Common myeloid progenitor, CD34-positive (primary cell): ENCODE measurements at regions not wholly inside any gene's neighbourhood (a gene's known extent, or its start where the extent isn't known, plus 50 kb on each side); places are given as distances from the start of the nearest gene placed in this dataset.

Experiments
- CTCF ChIA-PET: fragments of 350-600 bp; sonication (Branson Sonifier 250); formaldehyde crosslinking; loops from one replicate; lab custom pipeline; 2021; ENCODE audit warnings: antibody characterized with exemption; lab: Charles Lee
- POLR2A ChIA-PET: fragments of 350-600 bp; sonication (Branson Sonifier 250); formaldehyde crosslinking; loops from one replicate; lab custom pipeline; 2021; ENCODE audit warnings: antibody characterized with exemption; lab: Charles Lee
- DNase-seq, 3 donors: peaks; one replicate each; pipeline versions ENCODE4 v3.0.0 to v3.0.0-alpha.2; 2013
- H3K27ac ChIP-seq, 2 experiments: 1 replicate in 1 of 2; 2 replicates in 1 of 2; pipeline ENCODE4 v1.7.0; 2013; ENCODE audit warnings: inconsistent platforms in 2 of 2, low read length in 2 of 2, mild to moderate bottlenecking in 2 of 2, low read depth in 1 of 2, moderate library complexity in 1 of 2; ENCODE audit not compliant: severe bottlenecking in 2 of 2, insufficient read depth in 1 of 2, poor library complexity in 1 of 2
- H3K27me3 ChIP-seq, 5 experiments: replicated peaks in 2 of 5; 1 replicate in 3 of 5; 2 replicates in 2 of 5; pipeline versions ENCODE4 v1.6.1 to v1.7.0; 2013; ENCODE audit warnings: low read length in 4 of 5, mild to moderate bottlenecking in 2 of 5, moderate library complexity in 2 of 5, inconsistent platforms in 1 of 5; ENCODE audit not compliant: insufficient read depth in 5 of 5, control insufficient read depth in 4 of 5
- H3K36me3 ChIP-seq, 4 experiments: 1 replicate in 2 of 4; 2 replicates in 2 of 4; pipeline versions ENCODE4 v1.6.1 to v1.7.0; 2013; ENCODE audit warnings: low read length in 3 of 4, control low read depth in 1 of 4, mild to moderate bottlenecking in 1 of 4; ENCODE audit not compliant: control insufficient read depth in 4 of 4, insufficient read depth in 4 of 4
- H3K4me1 ChIP-seq, 4 experiments: 1 replicate in 3 of 4; 2 replicates in 1 of 4; pipeline versions ENCODE4 v1.6.1 to v1.7.1; 2013; ENCODE audit warnings: low read length in 3 of 4, mild to moderate bottlenecking in 3 of 4, control low read depth in 1 of 4, inconsistent platforms in 1 of 4, moderate library complexity in 1 of 4; ENCODE audit not compliant: control insufficient read depth in 4 of 4, insufficient read depth in 4 of 4; ENCODE audit errors: control extremely low read depth in 1 of 4
- H3K4me3 ChIP-seq, 7 experiments: 1 replicate in 4 of 7; 2 replicates in 3 of 7; pipeline versions ENCODE4 v1.5.1 to v1.7.0; 2013; ENCODE audit warnings: mild to moderate bottlenecking in 7 of 7, low read length in 6 of 7, moderate library complexity in 6 of 7, inconsistent platforms in 2 of 7, low read depth in 2 of 7, control low read depth in 1 of 7; ENCODE audit not compliant: insufficient read depth in 4 of 7, control insufficient read depth in 1 of 7; ENCODE audit errors: extremely low read depth in 1 of 7
- H3K9me3 ChIP-seq, 5 experiments: 1 replicate in 4 of 5; 2 replicates in 1 of 5; pipeline versions ENCODE4 v1.6.1 to v1.7.1; 2013; ENCODE audit warnings: low read length in 4 of 5, mild to moderate bottlenecking in 2 of 5, inconsistent platforms in 1 of 5, low read depth in 1 of 5, moderate library complexity in 1 of 5; ENCODE audit not compliant: control insufficient read depth in 4 of 5, insufficient read depth in 2 of 5; ENCODE audit errors: control extremely low read depth in 1 of 5
- WGBS: methylation state at CpG from one replicate; pipeline ENCODE4 v1.1.5; 2013; ENCODE audit not compliant: insufficient coverage; 5-methylcytosine and 5-hydroxymethylcytosine counted together

DNA sequence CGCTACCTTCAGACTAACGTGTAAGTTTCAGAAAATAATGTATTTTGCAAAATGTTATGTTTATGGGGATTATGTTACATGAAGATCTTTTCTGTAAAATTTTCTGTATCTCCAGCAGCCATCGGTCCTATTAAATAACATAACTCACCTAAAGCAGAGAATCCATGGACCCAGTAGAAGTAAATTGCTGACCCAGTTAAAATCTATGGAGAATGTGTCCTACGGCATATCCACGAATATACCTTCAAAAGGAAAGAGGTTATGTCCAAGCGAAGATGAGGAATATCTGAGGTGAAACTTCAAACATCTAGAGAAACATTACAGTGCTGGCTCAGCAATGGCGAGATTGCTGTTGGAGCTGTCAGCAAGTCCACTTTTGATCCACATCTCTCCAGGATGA is 492.2 kb upstream of the ADAMTS16 start:
- ChIA-PET POLR2A (no interaction called here), CTCF (no interaction called here)
- Histone ChIP-seq H3K9me3 (no peaks in the 10 kb centered on the region), H3K27ac (no peak overlapping the region), H3K27me3 (no peaks in the 10 kb centered on the region), H3K4me1 (no peaks in the 10 kb centered on the region), H3K4me3 (no peak overlapping the region), H3K36me3 (no peaks in the 10 kb centered on the region)
- 86% methylated on average over 1 of the region's 7 CpGs for WGBS
- no peak for DNase-seq

DNA sequence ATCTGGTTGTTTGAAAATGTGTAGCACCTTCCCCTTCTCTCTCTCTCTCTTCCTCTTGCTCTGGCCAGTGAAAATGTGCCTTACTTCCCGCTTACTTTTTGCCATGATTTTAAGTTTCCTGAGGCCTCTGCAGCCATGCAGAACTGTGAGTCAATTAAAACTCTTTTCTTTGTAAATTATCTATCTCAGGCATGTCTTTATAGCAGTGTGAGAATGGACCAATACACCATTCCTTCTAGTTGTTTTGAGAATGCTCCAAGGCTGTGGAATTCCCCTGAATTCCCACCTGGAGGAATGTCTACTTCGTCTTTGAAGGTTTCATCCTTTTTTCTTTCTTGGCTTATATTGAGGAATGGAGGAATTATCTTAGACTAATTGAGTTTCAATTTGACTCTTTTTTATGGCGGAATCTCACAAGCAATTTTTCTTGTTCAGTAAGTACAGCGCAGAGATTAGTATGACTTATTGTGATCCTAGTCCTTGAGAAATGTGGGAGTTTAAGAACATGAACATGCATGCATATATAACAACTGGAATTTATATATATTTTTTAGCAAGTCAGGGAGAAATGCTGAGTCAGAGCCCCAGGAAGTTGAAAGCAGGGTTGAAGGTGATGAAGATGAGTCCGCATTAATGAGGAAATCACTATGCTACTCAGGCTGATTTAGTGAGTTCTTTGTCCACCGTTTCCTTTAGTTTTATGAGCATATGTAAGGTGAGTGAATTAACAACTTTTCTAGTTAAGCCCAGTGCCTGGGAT is 488.1 kb upstream of the ADAMTS16 start:
- POLR2A ChIA-PET, result no interaction called here
- no peak for DNase-seq
- H3K27ac ChIP-seq, result no peak overlapping the region
- H3K4me1 ChIP-seq, result no peaks in the 10 kb centered on the region
- 60% methylated on average over 1 of the region's 6 CpGs for WGBS
- CTCF ChIA-PET, result no interaction called here
- H3K4me3 ChIP-seq, result no peak overlapping the region
- no peaks in the 10 kb centered on the region for H3K9me3 ChIP-seq
- no peaks in the 10 kb centered on the region for H3K36me3 ChIP-seq
- H3K27me3 ChIP-seq, result no peaks in the 10 kb centered on the region

DNA sequence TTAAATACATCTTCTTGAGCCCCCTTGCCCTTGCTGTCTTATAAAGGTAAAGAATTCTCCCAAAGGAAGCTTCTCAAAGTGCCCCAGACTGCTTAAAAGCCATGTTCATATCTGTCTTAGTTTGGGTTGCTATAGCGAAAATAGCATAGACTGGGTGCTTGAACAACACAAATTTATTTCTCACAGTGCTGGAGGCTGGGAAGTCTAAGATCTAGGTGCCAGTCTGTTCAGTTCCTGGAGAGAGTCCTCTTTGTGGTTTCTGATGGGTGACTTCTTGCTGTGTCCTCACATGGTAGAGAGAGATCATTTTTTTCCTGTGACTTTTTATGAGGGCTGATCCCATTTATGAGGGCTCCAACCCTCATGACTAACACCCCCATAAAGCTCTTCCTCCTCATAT is 486.7 kb upstream of the ADAMTS16 start:
- Histone ChIP-seq H3K27me3 (no peaks in the 10 kb centered on the region), H3K4me3 (no peak overlapping the region), H3K27ac (no peak overlapping the region), H3K4me1 (no peaks in the 10 kb centered on the region), H3K36me3 (no peaks in the 10 kb centered on the region), H3K9me3 (no peaks in the 10 kb centered on the region)
- WGBS, result 100% methylated on average over 1 of the region's 1 CpG
- DNase-seq, result no peak
- POLR2A ChIA-PET, result no interaction called here
- CTCF ChIA-PET, result no interaction called here

DNA sequence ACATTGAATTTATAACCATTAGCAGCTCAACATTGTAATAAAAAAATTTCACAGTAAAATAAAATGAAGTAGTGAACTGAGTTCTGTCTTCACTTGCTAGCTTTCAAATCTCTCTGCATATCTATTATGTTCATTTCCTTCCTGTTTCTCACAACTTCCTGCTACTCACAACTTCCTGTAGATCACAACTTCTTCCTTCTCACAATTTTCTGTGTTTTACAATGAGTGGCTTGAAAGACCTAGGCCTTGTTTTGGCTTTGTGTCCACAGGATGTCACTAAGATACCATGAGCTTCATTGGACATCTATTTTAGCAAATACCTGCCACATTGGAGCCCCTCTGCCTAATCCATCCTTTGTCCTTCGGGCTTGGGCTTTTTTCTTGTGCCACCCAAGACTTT is 480.3 kb upstream of the ADAMTS16 start:
- Histone ChIP-seq H3K4me1 (no peaks in the 10 kb centered on the region), H3K27me3 (no peaks in the 10 kb centered on the region), H3K27ac (no peak overlapping the region), H3K4me3 (no peak overlapping the region), H3K36me3 (no peaks in the 10 kb centered on the region), H3K9me3 (no peaks in the 10 kb centered on the region)
- no CpG with 5 or more reads among the region's 1 CpG for WGBS
- DNase-seq, result no peak
- ChIA-PET CTCF (no interaction called here), POLR2A (no interaction called here)

- ChIA-PET POLR2A (no interaction called here), CTCF (no interaction called here)
- Histone ChIP-seq H3K27me3 (no peaks in the 10 kb centered on the region), H3K4me1 (no peaks in the 10 kb centered on the region), H3K9me3 (no peaks in the 10 kb centered on the region), H3K27ac (no peak overlapping the region), H3K36me3 (no peaks in the 10 kb centered on the region), H3K4me3 (no peak overlapping the region)
- WGBS, result 80% methylated on average over 4 of the region's 8 CpGs
- no peak for DNase-seq
Measured at GRCh38 chr5:4661326-4661725, 478.8 kb upstream of the ADAMTS16 start.

DNA sequence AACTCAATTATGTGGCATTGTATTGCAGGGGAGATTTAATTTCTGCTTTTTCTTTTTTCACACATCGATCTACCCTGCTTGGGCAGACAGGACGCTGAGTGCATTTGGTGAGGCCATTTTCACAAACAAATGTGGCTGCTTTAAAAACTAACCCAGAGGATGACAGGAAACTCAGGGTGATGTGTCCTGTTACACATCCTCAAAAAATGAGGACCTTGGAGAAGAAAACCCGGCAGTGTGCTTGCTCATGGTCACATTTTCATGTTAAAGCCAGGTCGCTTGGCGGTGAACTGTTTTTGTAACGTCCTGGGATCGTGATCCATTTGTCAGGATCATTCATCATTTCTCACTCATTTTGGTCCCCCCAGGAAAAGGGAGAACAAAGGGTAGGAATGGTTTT is 478.3 kb upstream of the ADAMTS16 start:
- 87% methylated on average over 7 of the region's 7 CpGs for whole genome bisulfite sequencing
- DNase-seq, result no peak
- Histone ChIP-seq H3K9me3 (no peaks in the 10 kb centered on the region), H3K27ac (no peak overlapping the region), H3K36me3 (no peaks in the 10 kb centered on the region), H3K4me3 (no peak overlapping the region), H3K27me3 (no peaks in the 10 kb centered on the region), H3K4me1 (no peaks in the 10 kb centered on the region)
- POLR2A ChIA-PET, result no interaction called here
- CTCF ChIA-PET, result no interaction called here

DNA sequence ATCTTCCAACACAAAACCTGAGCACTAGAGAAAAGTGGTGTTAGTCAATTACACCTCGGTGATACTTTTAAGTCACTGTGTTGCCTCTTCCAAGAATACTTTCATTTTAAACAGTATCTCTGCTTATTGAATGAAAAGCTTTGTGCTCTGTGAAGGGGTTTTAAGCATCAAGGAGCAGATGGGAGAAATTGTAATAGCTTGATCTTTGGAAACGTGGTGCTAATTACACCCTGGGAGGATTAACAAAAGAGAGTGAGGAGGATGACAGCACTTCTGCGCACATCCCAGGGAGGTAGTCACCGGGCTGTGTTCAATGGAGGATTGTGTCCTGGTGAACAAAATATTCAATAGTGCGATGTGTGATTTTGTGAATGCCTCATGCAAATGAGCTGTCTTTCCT is 477.4 kb upstream of the ADAMTS16 start:
- H3K27ac ChIP-seq, result no peak overlapping the region
- CTCF ChIA-PET, result no interaction called here
- no peaks in the 10 kb centered on the region for H3K36me3 ChIP-seq
- POLR2A ChIA-PET, result no interaction called here
- no peak for DNase-seq
- WGBS, result 97% methylated on average over 4 of the region's 5 CpGs
- no peaks in the 10 kb centered on the region for H3K27me3 ChIP-seq
- no peaks in the 10 kb centered on the region for H3K4me1 ChIP-seq
- H3K4me3 ChIP-seq, result no peak overlapping the region
- no peaks in the 10 kb centered on the region for H3K9me3 ChIP-seq
